Testis (tissue), 2 donors: ENCODE measurements at regions not wholly inside any gene's neighbourhood (a gene's known extent, or its start where the extent isn't known, plus 50 kb on each side); places are given as distances from the start of the nearest gene placed in this dataset.

ENCODE experiments used
- DNase-seq: peaks from one replicate; pipeline ENCODE4 v3.0.0-alpha.2; 2019
- H3K27ac ChIP-seq, 2 donors: fragments of 200-600 bp; sonication (generic); one replicate each; pipeline ENCODE4 v1.5.1; 2019
- H3K27me3 ChIP-seq: fragments of 200-600 bp; sonication (generic); one replicate; pipeline ENCODE4 v1.5.1; 2019
- H3K36me3 ChIP-seq: fragments of 200-600 bp; sonication (generic); one replicate; pipeline ENCODE4 v1.5.1; 2017; ENCODE audit warnings: low read depth; ENCODE audit errors: missing control alignments
- H3K4me1 ChIP-seq: fragments of 200-600 bp; sonication (generic); one replicate; pipeline ENCODE4 v1.5.1; 2019
- H3K4me3 ChIP-seq, 2 donors: fragments of 200-600 bp; sonication (generic); one replicate each; pipeline ENCODE4 v1.5.1; 2017 to 2019
- H3K9me3 ChIP-seq: fragments of 200-600 bp; sonication (generic); one replicate; pipeline ENCODE4 v1.5.1; 2017
- POLR2A ChIP-seq: fragments of 450-650 bp; IDR thresholded peaks from one replicate; pipeline ENCODE4 v1.6.1; 2017; ENCODE audit warnings: antibody characterized with exemption, mild to moderate bottlenecking, moderate library complexity
- WGBS, 2 donors: methylation state at CpG; one replicate each; pipeline ENCODE4 v1.1.5; 2018; 5-methylcytosine and 5-hydroxymethylcytosine counted together
- intact Hi-C: fragments of 100-400 bp; cut with DNase I; formaldehyde crosslinking; loops from one replicate; pipeline ENCODE4 v1.15.1; 2023; ENCODE audit warnings: low total_unique reads
- TF ChIP-seq, protein P1 (sequence below), 3 experiments: fragments of 450-650 bp in 2 of 3; fragments of 200-600 bp in 1 of 3; sonication (generic) in 1 of 3; IDR thresholded peaks; one replicate each; pipeline ENCODE4 v1.5.1; 2016 to 2019; ENCODE audit warnings: antibody characterized with exemption in 3 of 3, mild to moderate bottlenecking in 2 of 3, moderate library complexity in 1 of 3

DNA sequence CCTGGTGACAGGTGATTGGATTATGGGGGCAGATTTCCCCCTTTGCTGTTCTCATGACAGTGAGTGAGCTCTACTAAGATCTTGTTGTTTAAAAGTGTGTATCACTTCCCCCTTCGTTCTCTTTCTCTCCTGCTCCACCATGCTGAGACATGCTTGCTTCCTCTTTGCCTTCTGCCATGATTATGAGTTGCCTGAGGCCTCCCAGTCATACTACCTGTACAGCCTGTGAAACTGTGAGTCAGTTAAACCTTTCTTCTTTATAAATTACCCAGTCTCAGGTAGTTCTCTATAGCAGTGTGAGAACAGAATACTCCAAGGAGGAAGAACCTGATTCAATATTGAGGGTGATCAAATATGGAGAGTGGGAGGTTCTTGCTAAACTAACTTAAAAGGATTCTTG is 724.9 kb downstream of the DOK5 start:
- TF ChIP-seq, protein P1, sequence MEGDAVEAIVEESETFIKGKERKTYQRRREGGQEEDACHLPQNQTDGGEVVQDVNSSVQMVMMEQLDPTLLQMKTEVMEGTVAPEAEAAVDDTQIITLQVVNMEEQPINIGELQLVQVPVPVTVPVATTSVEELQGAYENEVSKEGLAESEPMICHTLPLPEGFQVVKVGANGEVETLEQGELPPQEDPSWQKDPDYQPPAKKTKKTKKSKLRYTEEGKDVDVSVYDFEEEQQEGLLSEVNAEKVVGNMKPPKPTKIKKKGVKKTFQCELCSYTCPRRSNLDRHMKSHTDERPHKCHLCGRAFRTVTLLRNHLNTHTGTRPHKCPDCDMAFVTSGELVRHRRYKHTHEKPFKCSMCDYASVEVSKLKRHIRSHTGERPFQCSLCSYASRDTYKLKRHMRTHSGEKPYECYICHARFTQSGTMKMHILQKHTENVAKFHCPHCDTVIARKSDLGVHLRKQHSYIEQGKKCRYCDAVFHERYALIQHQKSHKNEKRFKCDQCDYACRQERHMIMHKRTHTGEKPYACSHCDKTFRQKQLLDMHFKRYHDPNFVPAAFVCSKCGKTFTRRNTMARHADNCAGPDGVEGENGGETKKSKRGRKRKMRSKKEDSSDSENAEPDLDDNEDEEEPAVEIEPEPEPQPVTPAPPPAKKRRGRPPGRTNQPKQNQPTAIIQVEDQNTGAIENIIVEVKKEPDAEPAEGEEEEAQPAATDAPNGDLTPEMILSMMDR (IDR thresholded peaks at IDR 0.05), result no peak
- TF ChIP-seq POLR2A, result no peak
- no peaks in the 10 kb centered on the region for H3K9me3 ChIP-seq
- 75 to 92% methylated on average over 1 of the region's 1 CpG for WGBS, 2 donors
- H3K4me3 ChIP-seq, result no peak overlapping the region
- no peak overlapping the region for H3K27ac ChIP-seq
- H3K4me1 ChIP-seq, result no peaks in the 10 kb centered on the region
- H3K27me3 ChIP-seq, result no peaks in the 10 kb centered on the region
- intact Hi-C loops, result no loop called here
- no peaks in the 10 kb centered on the region for H3K36me3 ChIP-seq
- DNase-seq, result no peak

DNA sequence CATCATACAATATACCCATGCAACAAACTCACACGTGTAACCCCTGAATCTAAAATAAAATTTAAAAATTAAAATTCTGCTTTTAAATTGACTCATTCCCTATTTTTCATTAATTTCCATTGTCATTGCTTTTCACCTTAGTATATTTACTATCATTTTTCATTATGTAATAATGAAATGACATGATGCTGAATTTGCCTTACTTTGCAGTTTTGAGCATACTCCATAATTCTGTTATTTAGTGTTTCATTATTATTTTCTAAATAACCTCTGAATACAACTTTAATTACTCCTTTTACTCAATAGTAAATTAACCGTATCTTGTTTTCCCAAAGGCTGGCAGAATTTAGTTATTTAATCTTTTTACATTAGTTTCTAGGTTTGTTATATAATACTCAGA is 719.6 kb downstream of the DOK5 start:
- TF ChIP-seq, protein P1 (IDR thresholded peaks at IDR 0.05), result no peak
- TF ChIP-seq POLR2A, result no peak
- H3K27me3 ChIP-seq, result no peaks in the 10 kb centered on the region
- no peak overlapping the region for H3K4me3 ChIP-seq
- no peak for DNase-seq
- H3K9me3 ChIP-seq, result no peaks in the 10 kb centered on the region
- H3K27ac ChIP-seq, result no peak overlapping the region
- no peaks in the 10 kb centered on the region for H3K4me1 ChIP-seq
- H3K36me3 ChIP-seq, result no peaks in the 10 kb centered on the region
- intact Hi-C loops, result no loop called here
- 77 to 85% methylated on average over 2 of the region's 2 CpGs for WGBS, 2 donors

DNA sequence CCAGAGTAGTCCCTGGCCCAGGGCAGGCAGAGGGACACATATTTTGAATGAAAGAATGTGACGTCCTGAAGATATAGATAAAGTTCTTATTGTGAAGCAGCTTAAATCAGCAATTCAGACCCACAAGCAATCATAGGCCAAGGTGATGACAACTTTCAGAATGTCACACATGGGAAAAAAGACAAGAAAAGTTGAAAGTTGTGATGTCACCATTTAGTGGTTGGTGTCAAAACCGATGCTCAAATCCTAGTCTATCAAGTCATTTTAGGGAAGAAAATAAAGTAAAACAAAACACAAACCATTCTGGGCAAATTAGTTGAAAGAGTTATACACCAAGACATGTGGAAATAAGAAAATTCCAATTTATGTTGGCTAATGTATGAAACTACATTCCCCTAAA is 710.8 kb downstream of the DOK5 start:
- intact Hi-C loops, result no loop called here
- Histone ChIP-seq H3K27me3 (no peaks in the 10 kb centered on the region), H3K4me1 (no peaks in the 10 kb centered on the region), H3K4me3 (no peak overlapping the region), H3K36me3 (no peaks in the 10 kb centered on the region), H3K9me3 (no peaks in the 10 kb centered on the region), H3K27ac (no peak overlapping the region)
- DNase-seq, result no peak
- WGBS, 2 donors, result 46 to 62% methylated on average over 2 of the region's 2 CpGs
- TF ChIP-seq, protein P1 (IDR thresholded peaks at IDR 0.05), result no peak
- no peak for TF ChIP-seq POLR2A

DNA sequence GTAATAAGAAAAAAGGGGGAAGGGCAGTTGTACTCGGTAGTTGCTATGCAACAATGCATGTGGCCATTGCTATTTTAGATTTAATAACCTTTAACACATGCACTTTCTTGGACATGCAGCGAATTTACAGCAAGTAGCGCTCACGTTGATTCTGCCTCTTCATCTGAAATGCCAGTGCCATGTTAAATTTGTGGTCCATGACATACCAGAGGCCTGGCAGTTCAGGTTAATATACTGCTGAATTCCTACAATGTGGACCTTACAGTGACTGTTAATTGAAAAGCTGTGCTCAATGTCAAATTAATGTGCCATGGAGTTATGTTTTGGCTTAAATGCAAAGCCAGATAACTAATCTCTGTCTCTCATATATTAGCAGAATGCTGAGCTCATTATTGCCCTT is 699.7 kb downstream of the DOK5 start:
- DNase-seq, result no peak
- no peak overlapping the region for H3K27ac ChIP-seq
- H3K4me1 ChIP-seq, result no peaks in the 10 kb centered on the region
- no peaks in the 10 kb centered on the region for H3K9me3 ChIP-seq
- TF ChIP-seq, protein P1 (IDR thresholded peaks at IDR 0.05), result no peak
- intact Hi-C loops, result no loop called here
- H3K36me3 ChIP-seq, result no peaks in the 10 kb centered on the region
- H3K27me3 ChIP-seq, result no peaks in the 10 kb centered on the region
- H3K4me3 ChIP-seq, result no peak overlapping the region
- 67 to 73% methylated on average over 4 of the region's 4 CpGs for WGBS, 2 donors

DNA sequence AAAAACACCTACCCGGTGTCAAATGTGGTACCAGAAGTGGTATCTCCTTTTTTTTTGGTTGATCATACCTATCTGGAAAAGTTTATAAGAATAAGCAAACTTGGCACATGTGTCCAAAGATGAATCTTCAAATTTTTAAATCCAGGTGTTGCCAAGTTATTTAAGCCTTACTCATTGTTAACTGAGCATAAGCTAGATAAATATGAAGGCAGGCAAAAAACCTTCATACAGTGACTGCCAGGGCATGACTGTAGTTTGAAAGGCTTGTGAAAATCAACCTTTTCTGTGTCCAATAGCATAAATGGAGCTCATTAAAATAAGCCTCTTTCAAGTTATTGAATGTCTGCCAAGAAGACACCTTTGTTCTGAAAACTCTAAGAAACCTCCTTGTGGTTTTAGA is 699.2 kb downstream of the DOK5 start:
- intact Hi-C loops, result no loop called here
- no peak for DNase-seq

More for the DNA sequence above, 699.2 kb downstream of the DOK5 start:
- Histone ChIP-seq H3K27me3 (no peaks in the 10 kb centered on the region), H3K36me3 (no peaks in the 10 kb centered on the region), H3K4me3 (no peak overlapping the region), H3K9me3 (no peaks in the 10 kb centered on the region), H3K27ac (no peak overlapping the region), H3K4me1 (no peaks in the 10 kb centered on the region)
- TF ChIP-seq, protein P1 (IDR thresholded peaks at IDR 0.05), result no peak
- TF ChIP-seq POLR2A, result no peak
- WGBS, 2 donors, result 90 to 97% methylated on average over 1 of the region's 1 CpG
